ENCODE measurements at regions not wholly inside any gene's neighbourhood (a gene's known extent, or its start where the extent isn't known, plus 50 kb on each side); places are given as distances from the start of the nearest gene placed in this dataset.

GRCh38 chr4:123114915-123115756 lies 192.7 kb upstream of the NUDT6 start:
- no peak for DNase-seq (ENCODE audit: low read depth in 1 of 2, low spot score in 1 of 2)
- H3K4me2 ChIP-seq = no peak overlapping the region
- no peak for TF ChIP-seq POLR2AphosphoS2 (conservative IDR thresholded peaks at IDR 0.05; ENCODE audit: low read length)
- no peak for TF ChIP-seq RAD21 (conservative IDR thresholded peaks at IDR 0.05 in 1 of 2, IDR thresholded peaks at IDR 0.05 in 1 of 2)
- no peak for TF ChIP-seq NR3C1 (IDR thresholded peaks at IDR 0.05)
- no peak for TF ChIP-seq SREBF2 (IDR thresholded peaks at IDR 0.05)
- TF ChIP-seq FOSL2 (IDR thresholded peaks at IDR 0.05) = no peak
- no peak for TF ChIP-seq FOSL2 (CRISPR knock-in tag; IDR thresholded peaks at IDR 0.05)
- no peak for TF ChIP-seq EP300 (IDR thresholded peaks at IDR 0.05)
- no peak for TF ChIP-seq HMGXB4 (CRISPR knock-in tag; IDR thresholded peaks at IDR 0.05; ENCODE audit: borderline replicate concordance)
- no peak for TF ChIP-seq JUNB (IDR thresholded peaks at IDR 0.05)
- no peak for TF ChIP-seq MAZ (IDR thresholded peaks at IDR 0.05; ENCODE audit: borderline replicate concordance, low read depth, low read length)
- TF ChIP-seq ESRRA (IDR thresholded peaks at IDR 0.05; ENCODE audit: borderline replicate concordance, low read length) = no peak
- TF ChIP-seq EHF (CRISPR knock-in tag; IDR thresholded peaks at IDR 0.05) = no peak
- TF ChIP-seq CHD2 (IDR thresholded peaks at IDR 0.05; ENCODE audit: low read length, partially characterized antibody) = no peak
- TF ChIP-seq, protein P1, sequence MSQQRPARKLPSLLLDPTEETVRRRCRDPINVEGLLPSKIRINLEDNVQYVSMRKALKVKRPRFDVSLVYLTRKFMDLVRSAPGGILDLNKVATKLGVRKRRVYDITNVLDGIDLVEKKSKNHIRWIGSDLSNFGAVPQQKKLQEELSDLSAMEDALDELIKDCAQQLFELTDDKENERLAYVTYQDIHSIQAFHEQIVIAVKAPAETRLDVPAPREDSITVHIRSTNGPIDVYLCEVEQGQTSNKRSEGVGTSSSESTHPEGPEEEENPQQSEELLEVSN (IDR thresholded peaks at IDR 0.05; ENCODE audit: borderline replicate concordance, low read depth) = no peak
- TF ChIP-seq HOXB5 (CRISPR knock-in tag; IDR thresholded peaks at IDR 0.05) = no peak
- TF ChIP-seq, protein P2, sequence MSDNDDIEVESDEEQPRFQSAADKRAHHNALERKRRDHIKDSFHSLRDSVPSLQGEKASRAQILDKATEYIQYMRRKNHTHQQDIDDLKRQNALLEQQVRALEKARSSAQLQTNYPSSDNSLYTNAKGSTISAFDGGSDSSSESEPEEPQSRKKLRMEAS (IDR thresholded peaks at IDR 0.05) = no peak
- ATAC-seq = peak in 1 of 2 experiments; percentile 61; a peak in 3 of 6 replicates
- no peak overlapping the region for H3K4me3 ChIP-seq
- H3K4me1 ChIP-seq = peaks cover 9% of the 10 kb centered on the region
- ChIA-PET POLR2A (no interaction called here), CTCF (interaction anchor here (1.1 kb wide), 1 partner anchor 13 kb away, joined by 4 read pairs; no protein-coding TSS in a partner anchor)
- no peaks in the 10 kb centered on the region for H3K9me3 ChIP-seq
- no peak overlapping the region; a peak in 1 of 6 replicates for H3K27ac ChIP-seq
- FAIRE-seq = no peak
- 100% methylated on average over 9 of the region's 39 CpGs for WGBS (ENCODE audit: missing lambda C conversion rate)

GRCh38 chr4:123116412-123116811 lies 194.0 kb upstream of the NUDT6 start:
- no peak for FAIRE-seq
- CTCF ChIA-PET = interaction anchor here (1.1 kb wide), 1 partner anchor 14 kb away, joined by 4 read pairs; no protein-coding TSS in a partner anchor

GRCh38 chr4:123120473-123120872 lies 198.1 kb upstream of the NUDT6 start:
- Histone ChIP-seq H3K4me1 (peaks cover 29% of the 10 kb centered on the region), H3K4me3 (no peak overlapping the region), H3K4me2 (peak overlapping the region; percentile 64), H3K9me3 (no peaks in the 10 kb centered on the region), H3K27ac (peak overlapping the region; percentile 57 to 68; a peak in 2 of 6 replicates)
- DNase-seq (ENCODE audit: low read depth in 1 of 2, low spot score in 1 of 2) = peak in 1 of 2 experiments; percentile 10
- ChIA-PET POLR2A (no interaction called here), CTCF (interaction anchor here (0.5 to 1.3 kb wide), 2 partner anchors 14 to 228 kb away, joined by 4 to 6 read pairs; no protein-coding TSS in a partner anchor)
- WGBS (ENCODE audit: missing lambda C conversion rate) = 93% methylated on average over 1 of the region's 1 CpG
- FAIRE-seq = no peak
- ATAC-seq = peak; percentile 69 to 70
- TF ChIP-seq JUNB (IDR thresholded peaks at IDR 0.05) (0 out of 2 replicates have a peak, but pooled peaks have one; percentile 10), ZFP36 (IDR thresholded peaks at IDR 0.05; ENCODE audit: borderline replicate concordance, partially characterized antibody) (no peak), FOSL2 (IDR thresholded peaks at IDR 0.05) (no peak), FOSL2 (CRISPR knock-in tag; IDR thresholded peaks at IDR 0.05) (peak; percentile 36; the same call in 1 of the 2 replicates)

More at GRCh38 chr4:123116412-123116811, 194.0 kb upstream of the NUDT6 start:
- DNase-seq (ENCODE audit: low read depth in 1 of 2, low spot score in 1 of 2) = no peak
- Histone ChIP-seq H3K4me1 (peaks cover 20% of the 10 kb centered on the region), H3K4me3 (no peak overlapping the region), H3K4me2 (no peak overlapping the region), H3K9me3 (no peaks in the 10 kb centered on the region), H3K27ac (peak overlapping the region in 1 of 2 experiments; percentile 39; a peak in 1 of 6 replicates)
- WGBS (ENCODE audit: missing lambda C conversion rate) = 51% methylated on average over 1 of the region's 1 CpG
- POLR2A ChIA-PET = no interaction called here
- TF ChIP-seq ZNF302 (CRISPR knock-in tag; IDR thresholded peaks at IDR 0.05) (no peak), GATA3 (IDR thresholded peaks at IDR 0.05; ENCODE audit: borderline replicate concordance) (peak; percentile 57)
- no peak for ATAC-seq
